NCI-H1930 (cell line): ENCODE measurements at regions not wholly inside any gene's neighbourhood (a gene's known extent, or its start where the extent isn't known, plus 50 kb on each side); places are given as distances from the start of the nearest gene placed in this dataset.
"Not testable (repeated sequence)": the region's sequence is repeated elsewhere in the genome, so short reads cannot be mapped to it uniquely, and the experiment has no call there.

Experiments
- DNase-seq, 2 experiments: peaks; one replicate each; lab custom pipeline; 2025; lab: John Stamatoyannopoulos, UW

DNA sequence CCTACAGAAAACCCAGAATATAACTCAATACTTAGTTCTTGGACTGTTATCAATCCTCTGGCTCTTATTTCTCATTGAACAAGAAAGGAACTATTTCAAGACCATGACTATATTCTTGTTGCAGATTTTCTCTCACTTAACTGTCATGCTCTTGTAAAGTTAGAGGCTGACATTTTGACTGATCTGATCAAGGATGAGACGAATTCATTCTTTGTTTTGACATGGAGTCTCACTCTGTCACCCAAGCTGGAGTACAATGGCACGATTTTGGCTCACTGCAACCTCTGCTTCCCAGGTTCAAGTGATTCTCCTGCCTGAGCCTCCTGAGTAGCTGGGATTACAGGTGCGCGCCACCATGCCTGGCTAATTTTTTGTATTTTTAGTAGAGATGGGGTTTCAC is 367.9 kb upstream of the SEMA3C start:
- DNase-seq = not testable (repeated sequence)

DNA sequence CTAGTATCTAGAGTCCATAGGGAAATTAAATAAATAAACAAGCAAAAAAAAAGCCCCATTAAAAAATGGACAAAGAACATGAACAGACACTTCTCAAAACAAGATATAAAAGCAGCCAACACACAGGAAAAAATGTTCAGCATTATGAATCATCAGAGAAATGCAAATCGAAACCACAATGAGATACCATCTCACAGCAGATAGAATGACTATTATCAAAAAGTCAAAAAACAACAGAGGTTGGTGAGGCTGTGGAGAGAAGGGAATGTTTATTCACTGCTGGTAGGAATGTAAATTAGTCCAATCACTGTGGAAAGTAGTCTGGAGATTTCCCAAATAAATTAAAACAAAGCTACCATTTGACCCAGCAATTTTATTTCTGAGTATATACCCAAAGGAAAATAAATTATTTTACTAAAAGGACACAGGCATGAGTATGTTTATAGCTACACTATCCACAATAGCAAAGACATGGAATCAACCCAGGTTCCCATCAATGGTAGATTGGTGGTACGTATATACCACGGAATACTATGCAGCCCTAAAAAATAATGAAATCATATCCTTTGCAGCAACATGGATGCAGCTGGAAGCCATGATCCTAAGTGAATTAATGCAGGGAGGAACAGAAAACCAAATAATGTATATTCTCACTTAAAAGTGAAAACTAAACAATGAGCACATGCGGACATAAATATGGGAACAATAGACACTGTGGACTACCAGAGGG is 366.5 kb upstream of the SEMA3C start:
- DNase-seq = no peak

DNA sequence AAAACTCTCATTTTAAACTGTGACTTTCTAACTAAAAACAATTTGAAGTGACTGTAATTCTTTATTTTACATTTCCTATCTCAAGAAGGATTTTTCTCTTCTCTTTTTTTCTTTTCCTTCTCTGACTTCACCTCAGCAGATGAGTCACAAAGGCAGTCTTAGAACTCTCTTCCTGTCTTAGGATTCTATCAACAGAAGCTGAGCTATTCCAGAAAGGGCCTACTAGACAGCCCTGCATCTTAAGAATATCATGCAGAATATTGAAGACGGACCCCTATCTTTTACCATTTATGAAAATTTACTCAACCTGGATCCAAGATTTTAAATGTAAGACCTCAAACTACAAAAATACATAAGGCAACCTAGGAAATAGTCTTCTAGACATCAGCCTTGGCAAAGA is 365.7 kb upstream of the SEMA3C start:
- DNase-seq = no peak

DNA sequence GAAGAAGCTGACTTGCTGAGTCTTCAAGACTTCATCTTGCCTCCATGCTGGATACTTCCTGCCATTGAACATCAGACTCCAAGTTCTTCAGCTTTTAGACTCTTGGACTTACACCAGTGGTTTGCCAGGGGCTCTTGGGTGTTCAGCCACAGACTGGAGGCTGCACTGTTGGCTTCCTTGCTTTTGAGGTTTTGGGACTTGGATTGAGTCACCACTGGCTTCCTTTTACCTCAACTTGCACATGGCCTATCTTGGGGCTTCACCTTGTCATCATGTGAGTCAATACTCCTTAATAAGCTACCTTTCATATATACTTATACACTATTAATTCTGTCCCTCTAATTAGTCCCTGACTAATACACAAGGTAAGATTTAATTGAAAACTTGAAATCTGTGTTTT is 361.7 kb upstream of the SEMA3C start:
- no peak for DNase-seq

DNA sequence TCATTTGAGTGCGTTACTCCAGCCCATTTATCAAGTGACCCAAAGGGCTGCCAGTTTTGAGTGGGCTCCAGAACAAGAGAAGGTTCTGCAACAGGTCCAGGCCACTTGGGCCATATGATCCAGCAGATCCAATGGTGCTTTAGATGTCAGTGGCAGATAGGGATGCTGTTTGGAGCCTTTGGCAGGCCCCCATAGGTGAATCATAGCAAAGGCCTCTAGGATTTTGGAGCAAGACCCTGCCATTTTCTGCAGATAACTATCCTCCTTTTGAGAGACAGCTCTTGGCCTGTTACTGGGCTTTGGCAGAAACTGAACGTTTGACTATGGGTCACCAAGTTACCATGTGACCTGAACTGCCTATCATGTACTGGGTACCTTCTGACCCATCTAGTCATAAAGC is 358.8 kb upstream of the SEMA3C start:
- DNase-seq = no peak

DNA sequence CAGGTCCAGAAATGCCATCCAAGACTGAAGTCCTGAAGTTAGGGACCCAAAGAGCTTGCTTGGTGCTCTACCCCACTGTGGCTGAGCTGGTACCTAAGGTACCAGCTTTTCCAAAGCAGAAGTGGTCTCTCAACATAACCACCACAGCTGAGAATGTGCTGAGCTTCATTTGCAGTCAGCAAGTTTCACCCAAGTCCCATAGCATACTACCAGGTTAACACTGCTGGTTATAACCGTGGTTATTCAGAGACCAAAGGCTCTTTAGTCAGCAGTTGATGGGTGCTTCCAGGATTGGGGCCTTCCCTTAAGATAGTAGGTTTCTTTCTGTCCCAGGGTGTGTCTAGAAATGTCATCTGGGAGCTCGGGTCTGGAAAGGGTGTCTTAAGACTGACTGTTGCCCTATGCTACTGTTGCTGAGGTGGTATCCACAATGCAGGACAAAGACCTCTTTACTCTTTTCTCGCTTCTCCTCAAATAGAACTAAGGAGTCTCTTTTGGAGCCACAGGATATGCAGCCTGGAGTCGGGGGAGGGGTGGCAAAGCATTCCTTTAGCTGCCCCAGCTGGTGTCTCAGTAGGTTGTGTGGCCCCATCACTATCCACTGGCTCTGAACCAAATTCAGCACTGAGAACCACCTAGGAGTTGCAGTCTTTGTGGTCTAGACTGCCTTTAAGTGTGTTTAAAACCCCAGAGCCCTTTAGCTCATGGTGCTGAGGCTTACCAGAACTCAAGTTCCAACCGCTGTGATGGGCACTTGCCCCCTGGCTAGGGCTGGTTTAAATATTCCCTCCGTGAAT is 354.9 kb upstream of the SEMA3C start:
- DNase-seq = no peak

DNA sequence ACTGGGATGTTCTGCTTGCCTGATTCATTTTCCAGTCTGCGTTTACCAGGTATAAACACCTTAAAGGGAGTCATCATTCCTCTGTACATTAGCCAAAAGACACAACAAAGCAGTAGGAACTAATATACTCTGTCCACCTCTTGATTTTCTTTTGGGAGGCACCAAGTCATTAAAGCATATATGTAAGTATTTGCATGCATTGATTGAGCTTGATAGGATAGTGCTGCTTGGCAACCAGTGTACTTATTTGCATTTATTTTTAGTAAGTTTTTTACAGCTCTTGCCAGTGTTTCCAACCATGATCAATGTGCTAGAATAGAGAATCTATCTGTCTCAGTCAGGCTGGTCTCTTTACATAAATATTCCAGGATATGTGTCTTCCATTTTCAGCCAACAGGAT is 353.3 kb upstream of the SEMA3C start:
- DNase-seq = no peak

DNA sequence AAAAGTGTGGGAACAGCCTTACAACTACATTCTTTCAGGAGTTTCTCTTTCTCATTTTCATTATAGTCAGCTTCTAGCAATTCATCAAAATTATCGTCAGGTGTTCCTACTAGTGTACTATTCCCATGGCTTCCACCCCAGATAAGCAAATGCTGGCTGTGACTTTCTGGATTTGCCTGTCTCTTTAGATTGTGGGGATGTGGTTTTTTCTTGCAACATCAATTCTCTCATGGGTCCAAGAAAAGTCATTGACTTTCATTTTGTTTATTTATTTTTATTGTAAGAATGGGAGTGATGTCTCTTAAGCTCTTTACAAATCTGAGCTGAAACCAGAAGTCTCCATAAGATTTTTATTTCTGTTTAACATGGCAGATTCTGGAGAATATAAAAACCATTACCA is 349.7 kb upstream of the SEMA3C start:
- no peak for DNase-seq

DNA sequence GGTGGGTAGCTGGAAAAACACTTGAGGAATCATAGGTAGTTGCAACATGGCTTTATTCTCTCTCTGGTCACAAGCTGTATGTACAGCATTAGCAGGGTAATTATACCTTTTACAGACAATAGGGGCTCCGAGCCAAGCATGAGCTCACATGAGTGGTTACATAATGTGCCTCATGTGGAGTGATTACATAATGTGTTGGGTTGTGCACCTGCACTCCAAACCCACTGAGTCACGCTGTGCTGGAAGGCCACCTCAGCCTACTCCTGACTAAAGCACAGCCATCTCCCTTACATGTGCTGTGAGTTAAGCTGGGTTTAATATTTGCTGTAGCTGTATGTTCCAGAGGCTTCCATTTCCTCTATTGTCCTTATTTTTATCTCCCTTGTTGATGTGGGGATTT is 348.7 kb upstream of the SEMA3C start:
- no peak for DNase-seq

DNA sequence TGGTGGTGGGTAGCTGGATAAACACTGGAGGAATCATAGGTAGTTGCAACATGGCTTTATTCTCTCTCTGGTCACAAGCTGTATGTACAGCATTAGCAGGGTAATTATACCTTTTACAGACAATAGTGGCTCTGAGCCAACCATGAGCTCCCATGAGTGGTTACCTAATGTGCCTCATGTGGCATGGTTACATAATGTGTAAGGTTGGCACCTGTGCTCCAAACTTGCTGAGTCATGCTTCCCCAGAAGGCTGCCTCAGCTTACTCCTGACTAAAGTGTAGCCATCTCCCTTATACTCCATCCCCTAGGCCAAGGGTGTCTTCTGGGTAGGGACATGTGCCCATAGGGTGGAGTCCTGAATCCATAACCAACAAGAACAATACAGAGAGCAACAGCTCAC is 345.3 kb upstream of the SEMA3C start:
- DNase-seq = no peak

DNA sequence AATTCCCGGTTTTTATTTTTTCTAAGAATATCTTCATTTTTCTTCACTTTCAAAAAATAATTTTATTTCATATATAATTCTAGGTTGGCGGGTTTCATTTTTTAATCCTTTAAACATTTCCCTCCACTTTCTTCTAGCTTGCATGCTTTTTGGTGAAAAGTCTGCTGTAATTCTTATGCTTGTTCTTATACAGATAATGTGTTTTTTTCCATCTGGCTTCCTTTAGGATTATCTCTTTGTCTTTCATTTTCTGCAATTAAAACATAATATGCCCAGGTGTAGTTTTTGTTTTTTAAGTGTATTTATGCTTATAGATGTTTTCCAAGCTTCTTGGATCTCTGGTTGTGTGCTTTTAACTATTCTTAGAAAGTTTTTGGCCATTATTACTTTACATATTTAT is 341.3 kb upstream of the SEMA3C start:
- DNase-seq = no peak

DNA sequence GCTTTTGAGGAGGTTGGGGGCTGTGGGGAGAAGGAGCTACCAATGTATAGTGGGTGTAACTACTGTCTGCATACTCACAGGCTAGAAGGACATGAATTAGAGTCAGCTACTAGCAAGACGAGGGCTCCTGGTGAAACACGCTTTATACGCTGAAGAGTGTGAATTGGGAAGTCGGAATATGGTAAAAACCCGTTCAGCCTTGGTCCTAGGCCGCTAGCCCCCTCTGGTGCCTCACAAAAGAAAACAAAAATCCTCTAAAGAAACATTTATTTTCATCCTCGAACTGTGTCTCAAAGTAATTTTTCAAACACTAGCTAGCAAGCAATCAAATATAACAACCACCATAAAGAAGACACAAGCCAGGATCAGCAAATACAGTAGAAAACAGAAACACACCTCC is 338.1 kb upstream of the SEMA3C start:
- no peak for DNase-seq

DNA sequence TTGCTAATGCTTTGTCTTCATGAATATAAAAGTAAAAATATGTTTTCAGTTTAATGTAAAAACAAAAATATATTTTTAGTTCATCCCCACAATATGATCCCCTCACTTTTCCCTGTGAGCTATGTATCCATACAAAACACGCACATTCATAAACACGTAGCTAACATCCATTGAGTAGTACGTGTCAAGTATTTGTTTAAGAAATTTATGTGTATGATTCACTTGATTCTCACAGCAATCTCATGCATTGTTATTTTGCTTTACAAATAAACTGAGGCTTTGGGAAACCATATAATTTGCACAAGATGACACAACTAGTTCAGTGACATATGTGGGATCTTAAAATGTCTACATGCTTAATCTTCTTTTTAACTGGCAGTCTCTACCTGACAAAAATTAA is 329.6 kb upstream of the SEMA3C start:
- DNase-seq = no peak

DNA sequence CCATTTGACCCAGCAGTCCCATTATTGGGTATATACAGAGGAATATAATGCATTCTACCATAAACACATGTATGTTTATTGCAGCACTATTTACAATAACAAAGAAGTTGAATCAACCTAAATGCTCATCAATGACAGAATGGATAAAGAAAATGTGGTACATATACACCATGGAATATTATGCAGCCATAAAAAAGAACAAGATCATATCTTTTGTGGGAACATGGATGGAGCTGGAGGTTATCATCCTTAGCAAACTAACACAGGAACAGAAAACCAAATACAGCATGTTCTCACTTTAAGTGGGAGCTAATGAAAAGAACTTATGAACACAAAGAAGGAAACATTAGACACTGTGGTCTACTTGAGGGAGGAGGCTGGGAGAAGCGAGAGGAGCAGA is 328.5 kb upstream of the SEMA3C start:
- not testable (repeated sequence) for DNase-seq

DNA sequence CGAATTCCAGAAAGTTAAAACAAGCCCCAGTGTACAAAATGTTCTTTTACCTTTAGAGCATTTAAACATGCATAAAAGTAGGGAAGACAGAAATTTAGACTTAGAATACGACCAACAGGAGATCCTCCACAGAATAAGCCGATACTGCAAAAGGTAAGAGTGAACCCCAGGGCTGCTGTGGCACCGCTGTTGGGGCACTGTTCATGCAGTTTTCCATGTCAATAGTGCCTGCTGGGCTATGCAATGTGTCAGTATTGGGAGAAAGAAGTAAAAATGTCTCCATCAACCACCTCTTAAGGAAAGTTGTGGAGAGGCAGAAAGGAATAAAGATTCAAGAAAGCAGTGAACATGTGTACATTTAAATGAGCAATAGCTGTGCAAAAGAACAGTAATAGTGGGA is 326.5 kb upstream of the SEMA3C start:
- no peak for DNase-seq

DNA sequence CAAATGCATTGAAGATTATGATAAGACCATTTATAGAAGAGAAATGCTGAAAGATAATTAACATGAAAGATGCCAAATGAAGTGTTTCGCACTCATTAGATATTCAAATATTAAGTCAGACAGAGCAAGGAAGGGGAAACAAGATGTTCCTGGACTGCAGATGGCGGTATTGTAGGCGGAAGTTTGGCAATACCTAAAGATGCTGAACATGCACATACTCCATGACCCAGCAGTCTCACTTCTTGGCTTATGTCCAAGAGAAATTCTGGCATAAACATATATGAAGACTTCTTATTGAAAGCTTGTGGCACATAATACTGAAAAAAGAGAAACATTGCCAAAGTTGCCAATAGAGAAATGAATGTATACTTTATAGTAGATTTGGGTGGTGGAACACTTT is 325.4 kb upstream of the SEMA3C start:
- DNase-seq = no peak

DNA sequence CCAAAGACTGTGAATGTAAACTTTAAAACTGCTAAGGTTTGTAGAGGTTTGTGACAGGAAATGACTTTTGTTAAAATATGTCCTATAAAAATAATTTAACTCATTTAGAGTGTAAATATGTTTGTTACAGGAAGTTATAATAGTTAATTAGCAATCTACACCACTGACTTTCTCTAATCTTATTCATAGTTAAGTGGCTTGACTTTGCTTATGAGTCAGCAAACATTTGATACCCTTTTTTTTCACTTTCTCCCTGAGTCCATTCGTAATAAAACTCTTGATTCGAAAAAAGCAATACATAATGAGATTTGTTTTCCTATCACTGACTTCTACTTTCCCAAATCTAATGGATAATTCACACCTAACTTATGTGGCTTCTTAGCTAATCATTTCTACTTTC is 317.7 kb upstream of the SEMA3C start:
- no peak for DNase-seq

DNA sequence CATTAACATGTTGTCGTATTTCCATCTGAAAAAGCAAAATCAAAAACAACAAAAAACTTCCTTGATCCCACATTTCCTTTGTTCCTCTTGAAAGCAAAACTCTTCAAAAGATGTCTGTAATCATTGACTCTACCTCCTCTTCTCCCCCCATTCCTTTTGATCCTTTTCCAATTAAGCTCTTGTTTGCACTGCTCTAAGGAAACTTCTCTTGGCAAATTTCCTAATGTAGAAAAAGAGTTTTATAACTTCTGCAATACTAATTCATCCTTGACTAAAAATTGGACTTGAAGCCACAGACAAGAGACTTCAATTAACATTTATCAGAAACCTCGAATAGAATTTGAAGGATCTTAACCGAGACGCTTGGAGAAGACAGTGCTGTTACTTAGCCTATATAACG is 317.1 kb upstream of the SEMA3C start:
- DNase-seq = no peak

DNA sequence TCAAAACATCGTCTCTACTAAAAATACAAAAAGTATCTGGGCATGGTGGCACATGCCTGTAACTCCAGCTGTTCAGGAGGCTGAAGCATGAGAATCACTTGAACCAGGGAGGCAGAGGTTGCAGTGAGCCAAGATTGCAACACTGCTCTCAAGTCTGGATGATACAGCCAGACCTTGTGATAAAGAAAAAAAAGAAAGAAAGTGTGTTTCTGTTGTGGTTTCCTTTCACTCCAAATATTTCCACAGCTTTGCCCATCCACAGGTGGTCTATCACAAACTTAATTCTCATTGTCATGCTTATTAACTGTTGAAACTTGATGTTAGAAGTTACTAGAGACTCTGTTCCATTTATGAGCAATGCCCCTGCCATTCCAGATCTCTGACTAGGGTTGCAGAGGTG is 316.0 kb upstream of the SEMA3C start:
- no peak for DNase-seq

DNA sequence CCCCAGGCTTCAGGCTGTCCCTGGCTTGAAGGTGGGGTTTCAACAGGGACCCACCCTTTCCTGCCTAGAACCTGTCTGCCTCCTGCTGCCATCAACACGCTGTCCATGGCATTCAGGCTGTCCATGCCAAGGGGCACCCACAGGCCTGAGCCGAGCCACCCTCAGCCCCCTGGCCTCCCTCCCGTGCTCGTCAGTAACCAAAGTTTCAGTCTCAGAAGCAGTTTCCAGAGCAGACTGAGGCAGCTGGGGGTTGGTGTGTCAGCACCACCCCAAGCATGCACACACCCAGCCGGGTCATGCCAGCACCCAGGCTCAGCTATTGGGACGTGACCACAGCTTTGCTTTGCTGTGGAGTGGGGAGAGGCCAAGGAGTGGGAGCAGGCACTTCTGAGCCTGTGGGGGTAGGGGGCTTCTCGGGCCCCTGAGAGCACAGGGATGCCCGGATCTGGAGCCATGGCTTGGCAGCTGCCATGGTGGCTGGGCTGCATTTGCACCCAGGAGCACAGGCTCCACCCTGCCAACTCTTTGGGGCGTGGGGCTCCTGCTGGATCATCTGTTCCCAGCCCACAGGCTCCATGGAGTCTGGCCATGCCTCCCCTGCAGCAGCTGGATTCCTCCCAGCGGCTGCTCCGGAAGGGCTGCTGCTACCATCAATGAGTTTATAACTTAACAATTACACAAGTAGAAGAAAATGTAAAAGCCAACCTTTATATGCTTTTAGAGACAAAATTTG is 314.5 kb upstream of the SEMA3C start:
- no peak for DNase-seq

DNA sequence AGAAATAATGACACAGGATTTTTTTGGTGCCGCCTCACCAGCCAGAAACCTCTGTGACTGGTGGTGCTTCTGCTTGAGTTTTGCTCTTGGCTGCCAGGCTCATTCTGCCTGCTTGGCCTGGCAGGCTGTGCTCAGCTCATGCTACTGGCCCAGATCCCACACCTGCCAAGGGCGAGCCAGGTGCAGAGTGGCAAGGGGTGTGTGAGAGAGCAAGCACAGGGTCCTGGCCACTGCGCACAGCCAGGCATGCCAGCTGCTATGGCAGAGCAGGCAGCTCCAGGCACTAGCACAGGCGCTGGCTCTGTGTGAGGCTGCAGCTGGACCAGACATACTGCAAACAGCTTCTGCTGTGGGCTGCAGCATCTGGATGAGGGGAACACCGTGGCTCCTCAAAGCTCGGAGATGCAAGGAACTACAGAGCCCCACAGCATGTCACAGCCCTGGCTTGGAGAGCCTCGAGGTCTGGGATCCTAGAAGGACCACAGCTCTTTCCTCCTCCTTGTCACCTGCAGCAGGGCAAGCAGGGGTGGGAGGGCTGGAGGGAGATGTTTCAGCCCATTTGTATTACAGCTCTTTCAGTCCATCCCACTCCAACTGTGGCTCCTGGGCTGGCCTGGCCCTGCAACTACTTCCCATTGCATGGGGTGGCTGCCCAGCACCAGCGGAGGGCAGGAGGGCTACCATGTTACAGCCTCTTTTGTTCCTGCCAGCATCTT is 313.4 kb upstream of the SEMA3C start:
- DNase-seq = no peak

DNA sequence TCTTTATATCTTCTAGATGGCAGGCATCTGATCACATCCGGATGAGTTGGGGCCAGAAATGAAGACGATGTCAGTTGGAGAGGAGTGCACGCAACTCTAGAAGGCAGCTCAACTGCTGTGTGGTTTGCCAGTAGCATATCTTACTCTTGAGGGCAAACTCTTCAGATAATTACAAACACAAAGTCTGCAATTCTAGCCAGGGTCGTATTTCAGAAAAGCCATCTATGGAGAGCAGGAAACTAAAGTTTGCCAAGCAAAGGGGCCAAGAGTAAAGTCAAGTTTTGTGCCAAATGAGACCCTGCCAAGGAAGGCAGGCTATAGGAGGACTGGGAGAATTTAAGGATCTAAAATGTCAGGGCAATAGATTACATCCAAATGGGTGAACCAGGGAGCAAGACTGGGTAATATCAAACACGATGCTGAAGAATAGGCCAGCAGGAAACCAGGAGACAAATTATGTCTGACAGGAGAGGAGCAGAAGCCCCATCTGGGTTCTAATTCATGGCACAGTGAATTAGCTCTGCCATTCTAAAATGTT is 312.5 kb upstream of the SEMA3C start:
- DNase-seq = no peak
